HepG2 (cell line): ENCODE measurements at regions not wholly inside any gene's neighbourhood (a gene's known extent, or its start where the extent isn't known, plus 50 kb on each side); places are given as distances from the start of the nearest gene placed in this dataset.

ENCODE experiments used
- ATAC-seq: fragments of 200-7000 bp; cut with Tn5 transposase; 3 replicates; pipeline ENCODE4 v1.9.1; 2020; ENCODE audit warnings: mild to moderate bottlenecking, moderate library complexity
- BruUV-seq: library from RNA; stranded (reverse); fragments of 400-500 nt; replicated peaks from 2 replicates; lab custom pipeline; 2021; lab: Mats Ljungman, UMichigan
- CTCF ChIA-PET: fragments of 300-600 bp; formaldehyde crosslinking; extraction: SDS; loops from one replicate; lab custom pipeline; 2021; ENCODE audit warnings: low total read pairs, inconsistent platforms, low intra/inter-chr PET ratio; lab: Yijun Ruan, JAX
- POLR2A ChIA-PET: fragments of 350-600 bp; sonication (Branson Sonifier 250); formaldehyde crosslinking; loops from one replicate; lab custom pipeline; 2020; ENCODE audit warnings: antibody characterized with exemption, inconsistent platforms; lab: Yijun Ruan, JAX
- DNase-seq: peaks from one replicate; pipeline ENCODE4 v3.0.0-alpha.2; 2015; ENCODE audit warnings: low spot score
- FAIRE-seq: peaks from 3 replicates; lab custom pipeline; 2011; peaks lifted over from hg19 to GRCh38; lab: Jason Lieb, UNC
- H2AFZ ChIP-seq: one replicate; pipeline ENCODE4 v1.6.1; 2011; ENCODE audit warnings: low read length, inconsistent platforms
- H3K27ac ChIP-seq: fragments of 300-600 bp; 3 replicates; pipeline ENCODE4 v1.8.0; 2011; ENCODE audit warnings: mixed run types, mild to moderate bottlenecking, mixed read lengths, low read length, inconsistent platforms; ENCODE audit not compliant: insufficient read depth; ENCODE audit errors: extremely low read length
- H3K27me3 ChIP-seq, 2 experiments: fragments of 200-600 bp in 1 of 2; 2 replicates in 1 of 2; 3 replicates in 1 of 2; pipeline versions ENCODE4 v1.6.0 to v1.8.0; 2011; ENCODE audit warnings: low read length in 2 of 2, mild to moderate bottlenecking in 2 of 2, moderate library complexity in 2 of 2, inconsistent platforms in 1 of 2; ENCODE audit not compliant: insufficient read depth in 2 of 2, control insufficient read depth in 1 of 2
- H3K36me3 ChIP-seq, 2 experiments: fragments of 200-600 bp in 1 of 2; replicated peaks in 1 of 2; 2 replicates in 1 of 2; 3 replicates in 1 of 2; pipeline versions ENCODE4 v1.5.1 to v1.8.0; 2011; ENCODE audit warnings: low read length in 2 of 2, inconsistent platforms in 1 of 2; ENCODE audit not compliant: insufficient read depth in 2 of 2, control insufficient read depth in 1 of 2
- H3K4me1 ChIP-seq: 2 replicates; pipeline ENCODE4 v1.5.1; 2012; ENCODE audit warnings: low read length, inconsistent platforms; ENCODE audit not compliant: insufficient read depth
- H3K4me2 ChIP-seq: 2 replicates; pipeline ENCODE4 v1.6.0; 2011; ENCODE audit warnings: low read depth, low read length, inconsistent platforms
- H3K4me3 ChIP-seq, 3 experiments: fragments of 200-600 bp in 1 of 3; sonication (generic), shearing (Covaris generic) in 1 of 3; replicated peaks in 1 of 3; 2 replicates each; pipeline ENCODE4 v1.5.1; 2011 to 2016; ENCODE audit warnings: low read length in 3 of 3, inconsistent platforms in 2 of 3, low read depth in 2 of 3, mild to moderate bottlenecking in 2 of 3, control low read depth in 1 of 3, mixed read lengths in 1 of 3; ENCODE audit not compliant: insufficient read depth in 1 of 3
- H3K79me2 ChIP-seq: one replicate; pipeline ENCODE4 v1.6.1; 2011; ENCODE audit warnings: low read length, inconsistent platforms; ENCODE audit not compliant: insufficient read depth
- H3K9ac ChIP-seq: 2 replicates; pipeline ENCODE4 v1.6.0; 2011; ENCODE audit warnings: mild to moderate bottlenecking, low read depth, low read length, inconsistent platforms; ENCODE audit not compliant: insufficient read depth
- H3K9me3 ChIP-seq: 2 replicates; pipeline ENCODE4 v1.5.1; 2012; ENCODE audit warnings: mild to moderate bottlenecking, low read length
- H4K20me1 ChIP-seq: 2 replicates; pipeline ENCODE4 v1.6.0; 2011; ENCODE audit warnings: inconsistent platforms, mild to moderate bottlenecking, low read length, moderate library complexity; ENCODE audit not compliant: insufficient read depth
- FOXO4 ChIP-seq: sonication (generic); formaldehyde crosslinking; conservative IDR thresholded peaks from 2 replicates; pipeline ENCODE4 v1.8.1; 2023; ENCODE audit warnings: missing genetic modification reagents
- HNRNPLL ChIP-seq: fragments of 200-400 bp; formaldehyde crosslinking; IDR thresholded peaks from 2 replicates; pipeline ENCODE4 v1.6.1; 2017; ENCODE audit warnings: mild to moderate bottlenecking, low read depth, low read length; ENCODE audit not compliant: poor library complexity, severe bottlenecking
- ZNF10 ChIP-seq: sonication (generic); formaldehyde crosslinking; IDR thresholded peaks from 2 replicates; pipeline ENCODE4 v1.4.0; 2020; ENCODE audit warnings: mild to moderate bottlenecking, low read depth, missing genetic modification reagents, borderline replicate concordance
- WGBS: methylation state at CpG from one replicate; pipeline ENCODE4 v1.1.6; 2017; ENCODE audit warnings: low lambda C conversion rate; 5-methylcytosine and 5-hydroxymethylcytosine counted together
- in situ Hi-C: cut with HindIII; loops from 2 replicates; pipeline ENCODE4 v1.10.0; 2017; ENCODE audit warnings: low pct_unique_long_range_greater_than_20kb; ENCODE audit not compliant: extremely low pct_ligation_motif_present
- intact Hi-C: fragments of 100-400 bp; cut with micrococcal nuclease; formaldehyde crosslinking; loops from one replicate; pipeline ENCODE4 v1.10.0; 2022; ENCODE audit not compliant: unreplicated experiment
- TF ChIP-seq, protein P1 (sequence below): sonication (generic); formaldehyde crosslinking; IDR thresholded peaks from 2 replicates; pipeline ENCODE4 v1.4.0; 2020; ENCODE audit warnings: missing genetic modification reagents

DNA sequence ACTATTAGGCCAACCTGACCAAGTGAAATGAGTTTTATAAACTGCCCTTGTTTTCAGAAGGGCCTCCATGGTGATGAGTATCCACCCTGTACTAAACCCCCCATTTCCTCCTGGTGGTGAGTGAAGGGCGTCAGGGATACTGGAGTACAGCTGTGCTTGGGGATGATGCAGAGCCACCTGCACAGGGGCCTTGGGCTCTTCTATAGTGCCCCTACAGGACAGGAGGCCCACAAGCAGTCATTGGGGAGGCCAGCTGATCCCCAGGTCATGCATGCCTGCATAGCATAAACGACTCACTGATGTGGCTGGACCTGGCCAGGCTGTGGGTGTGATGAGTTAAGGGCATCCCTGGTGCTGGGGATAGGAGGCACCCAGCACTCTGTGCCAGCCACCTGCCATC, 114.1 kb upstream of the CELF2 start:
- Histone ChIP-seq H3K4me2 (no peak overlapping the region), H2AFZ (no peak overlapping the region), H4K20me1 (no peaks in the 10 kb centered on the region), H3K9ac (no peak overlapping the region), H3K79me2 (no peaks in the 10 kb centered on the region), H3K4me3 (no peak overlapping the region), H3K27ac (no peak overlapping the region), H3K9me3 (no peaks in the 10 kb centered on the region), H3K4me1 (no peaks in the 10 kb centered on the region), H3K27me3 (no peaks in the 10 kb centered on the region), H3K36me3 (no peaks in the 10 kb centered on the region)
- WGBS, result no CpG with 5 or more reads among the region's 2 CpGs
- ATAC-seq (no peak), FAIRE-seq (no peak), DNase-seq (no peak)
- TF ChIP-seq, protein P1, sequence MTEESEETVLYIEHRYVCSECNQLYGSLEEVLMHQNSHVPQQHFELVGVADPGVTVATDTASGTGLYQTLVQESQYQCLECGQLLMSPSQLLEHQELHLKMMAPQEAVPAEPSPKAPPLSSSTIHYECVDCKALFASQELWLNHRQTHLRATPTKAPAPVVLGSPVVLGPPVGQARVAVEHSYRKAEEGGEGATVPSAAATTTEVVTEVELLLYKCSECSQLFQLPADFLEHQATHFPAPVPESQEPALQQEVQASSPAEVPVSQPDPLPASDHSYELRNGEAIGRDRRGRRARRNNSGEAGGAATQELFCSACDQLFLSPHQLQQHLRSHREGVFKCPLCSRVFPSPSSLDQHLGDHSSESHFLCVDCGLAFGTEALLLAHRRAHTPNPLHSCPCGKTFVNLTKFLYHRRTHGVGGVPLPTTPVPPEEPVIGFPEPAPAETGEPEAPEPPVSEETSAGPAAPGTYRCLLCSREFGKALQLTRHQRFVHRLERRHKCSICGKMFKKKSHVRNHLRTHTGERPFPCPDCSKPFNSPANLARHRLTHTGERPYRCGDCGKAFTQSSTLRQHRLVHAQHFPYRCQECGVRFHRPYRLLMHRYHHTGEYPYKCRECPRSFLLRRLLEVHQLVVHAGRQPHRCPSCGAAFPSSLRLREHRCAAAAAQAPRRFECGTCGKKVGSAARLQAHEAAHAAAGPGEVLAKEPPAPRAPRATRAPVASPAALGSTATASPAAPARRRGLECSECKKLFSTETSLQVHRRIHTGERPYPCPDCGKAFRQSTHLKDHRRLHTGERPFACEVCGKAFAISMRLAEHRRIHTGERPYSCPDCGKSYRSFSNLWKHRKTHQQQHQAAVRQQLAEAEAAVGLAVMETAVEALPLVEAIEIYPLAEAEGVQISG, result peak; percentile 71
- TF ChIP-seq FOXO4 (CRISPR knock-in tag), result no peak
- BruUV-seq, result no TSS peak
- CTCF ChIA-PET, result no interaction called here
- POLR2A ChIA-PET, result no interaction called here
- intact Hi-C loops, result no loop called here
- in situ Hi-C loops, result no loop called here

GRCh38 chr10:10910634-10911033, 107.0 kb upstream of the CELF2 start:
- POLR2A ChIA-PET, result no interaction called here
- no peak overlapping the region for H3K4me3 ChIP-seq
- H3K9ac ChIP-seq, result no peak overlapping the region
- no TSS peak for BruUV-seq
- H3K27ac ChIP-seq, result no peak overlapping the region
- no peaks in the 10 kb centered on the region for H3K79me2 ChIP-seq
- CTCF ChIA-PET, result no interaction called here
- no peaks in the 10 kb centered on the region for H4K20me1 ChIP-seq
- in situ Hi-C loops, result no loop called here
- no peak for FAIRE-seq
- no peaks in the 10 kb centered on the region for H3K4me1 ChIP-seq
- H3K27me3 ChIP-seq, result no peaks in the 10 kb centered on the region; a peak in 1 of 5 replicates
- WGBS, result 1% methylated on average over 7 of the region's 7 CpGs
- H3K9me3 ChIP-seq, result no peaks in the 10 kb centered on the region
- intact Hi-C loops, result no loop called here
- no peak overlapping the region for H2AFZ ChIP-seq
- no peak for DNase-seq
- H3K4me2 ChIP-seq, result no peak overlapping the region
- TF ChIP-seq HNRNPLL (no peak), ZNF10 (no peak)
- no peaks in the 10 kb centered on the region for H3K36me3 ChIP-seq
- no peak for ATAC-seq
